ENCODE measurements at regions not wholly inside any gene's neighbourhood (a gene's known extent, or its start where the extent isn't known, plus 50 kb on each side); places are given as distances from the start of the nearest gene placed in this dataset.

- peak; percentile 72 for DNase-seq
Measured at GRCh38 chr17:51461578-51462004, 201.2 kb downstream of the UTP18 start.

GRCh38 chr17:51463353-51463752 lies 203.0 kb downstream of the UTP18 start:
- Mint-ChIP-seq H3K4me1 (ENCODE audit: low read depth, unreplicated experiment) (no peaks in the 10 kb centered on the region), H3K27me3 (ENCODE audit: unreplicated experiment) (no peaks in the 10 kb centered on the region), H3K27ac (ENCODE audit: unreplicated experiment) (no peak overlapping the region), H3K9me3 (ENCODE audit: unreplicated experiment) (no peaks in the 10 kb centered on the region), H3K4me3 (ENCODE audit: unreplicated experiment) (no peak overlapping the region), H3K36me3 (ENCODE audit: unreplicated experiment) (no peaks in the 10 kb centered on the region)
- no peak for DNase-seq
- no peak for TF ChIP-seq CTCF (IDR thresholded peaks at IDR 0.05; ENCODE audit: partially characterized antibody, unreplicated experiment)

More at GRCh38 chr17:51461578-51462004, 201.2 kb downstream of the UTP18 start:
- H3K4me1 Mint-ChIP-seq (ENCODE audit: low read depth, unreplicated experiment) = no peaks in the 10 kb centered on the region
- H3K36me3 Mint-ChIP-seq (ENCODE audit: unreplicated experiment) = no peaks in the 10 kb centered on the region
- no peak overlapping the region for H3K27ac Mint-ChIP-seq (ENCODE audit: unreplicated experiment)
- no peaks in the 10 kb centered on the region for H3K9me3 Mint-ChIP-seq (ENCODE audit: unreplicated experiment)
- no peaks in the 10 kb centered on the region for H3K27me3 Mint-ChIP-seq (ENCODE audit: unreplicated experiment)
- peak; percentile 78 for TF ChIP-seq CTCF (IDR thresholded peaks at IDR 0.05; ENCODE audit: partially characterized antibody, unreplicated experiment)
- H3K4me3 Mint-ChIP-seq (ENCODE audit: unreplicated experiment) = no peak overlapping the region

GRCh38 chr17:51467336-51467735 lies 207.0 kb downstream of the UTP18 start:
- Mint-ChIP-seq H3K27ac (ENCODE audit: unreplicated experiment) (no peak overlapping the region), H3K4me1 (ENCODE audit: low read depth, unreplicated experiment) (no peaks in the 10 kb centered on the region), H3K4me3 (ENCODE audit: unreplicated experiment) (no peak overlapping the region), H3K36me3 (ENCODE audit: unreplicated experiment) (no peaks in the 10 kb centered on the region), H3K27me3 (ENCODE audit: unreplicated experiment) (no peaks in the 10 kb centered on the region), H3K9me3 (ENCODE audit: unreplicated experiment) (no peaks in the 10 kb centered on the region)
- TF ChIP-seq CTCF (IDR thresholded peaks at IDR 0.05; ENCODE audit: partially characterized antibody, unreplicated experiment) = no peak
- no peak for DNase-seq

GRCh38 chr17:51472670-51473205 lies 212.4 kb downstream of the UTP18 start:
- H3K9me3 Mint-ChIP-seq (ENCODE audit: unreplicated experiment) = no peaks in the 10 kb centered on the region
- H3K4me1 Mint-ChIP-seq (ENCODE audit: low read depth, unreplicated experiment) = no peaks in the 10 kb centered on the region
- no peak overlapping the region for H3K27ac Mint-ChIP-seq (ENCODE audit: unreplicated experiment)
- no peak for TF ChIP-seq CTCF (IDR thresholded peaks at IDR 0.05; ENCODE audit: partially characterized antibody, unreplicated experiment)
- H3K4me3 Mint-ChIP-seq (ENCODE audit: unreplicated experiment) = no peak overlapping the region
- H3K36me3 Mint-ChIP-seq (ENCODE audit: unreplicated experiment) = no peaks in the 10 kb centered on the region
- no peak for DNase-seq
- H3K27me3 Mint-ChIP-seq (ENCODE audit: unreplicated experiment) = no peaks in the 10 kb centered on the region

GRCh38 chr17:51474764-51475163 lies 214.4 kb downstream of the UTP18 start:
- Mint-ChIP-seq H3K27me3 (ENCODE audit: unreplicated experiment) (no peaks in the 10 kb centered on the region), H3K36me3 (ENCODE audit: unreplicated experiment) (no peaks in the 10 kb centered on the region), H3K4me3 (ENCODE audit: unreplicated experiment) (no peak overlapping the region), H3K27ac (ENCODE audit: unreplicated experiment) (no peak overlapping the region), H3K4me1 (ENCODE audit: low read depth, unreplicated experiment) (no peaks in the 10 kb centered on the region), H3K9me3 (ENCODE audit: unreplicated experiment) (no peaks in the 10 kb centered on the region)
- no peak for TF ChIP-seq CTCF (IDR thresholded peaks at IDR 0.05; ENCODE audit: partially characterized antibody, unreplicated experiment)
- DNase-seq = no peak

Data from glutamatergic neuron (in vitro differentiated cells).